GM12873 (cell line): ENCODE measurements at regions not wholly inside any gene's neighbourhood (a gene's known extent, or its start where the extent isn't known, plus 50 kb on each side); places are given as distances from the start of the nearest gene placed in this dataset.

Experiments used
- CTCF ChIP-seq: IDR thresholded peaks from 2 replicates; pipeline ENCODE4 v1.5.1; 2012; ENCODE audit warnings: low read depth, mild to moderate bottlenecking, moderate library complexity, low read length, control low read depth; ENCODE audit not compliant: insufficient read depth; ENCODE audit errors: missing control alignments

- no peak for TF ChIP-seq CTCF
These were observed 205.2 kb upstream of the MAP3K1 start for GRCh38 chr5:56610093-56610698.

GRCh38 chr5:56608217-56608925 lies 207.0 kb upstream of the MAP3K1 start:
- TF ChIP-seq CTCF, result no peak

- no peak for TF ChIP-seq CTCF
These were observed 207.8 kb upstream of the MAP3K1 start for GRCh38 chr5:56607551-56607950.

- no peak for TF ChIP-seq CTCF
These were observed 208.3 kb upstream of the MAP3K1 start for GRCh38 chr5:56607074-56607473.

GRCh38 chr5:56606192-56606591 lies 209.2 kb upstream of the MAP3K1 start:
- TF ChIP-seq CTCF, result no peak

- TF ChIP-seq CTCF, result no peak
These were observed 210.1 kb upstream of the MAP3K1 start for GRCh38 chr5:56605231-56605630.

- TF ChIP-seq CTCF, result no peak
These were observed 213.7 kb upstream of the MAP3K1 start for GRCh38 chr5:56601641-56602071.
